ENCODE measurements at regions not wholly inside any gene's neighbourhood (a gene's known extent, or its start where the extent isn't known, plus 50 kb on each side); places are given as distances from the start of the nearest gene placed in this dataset.

DNA sequence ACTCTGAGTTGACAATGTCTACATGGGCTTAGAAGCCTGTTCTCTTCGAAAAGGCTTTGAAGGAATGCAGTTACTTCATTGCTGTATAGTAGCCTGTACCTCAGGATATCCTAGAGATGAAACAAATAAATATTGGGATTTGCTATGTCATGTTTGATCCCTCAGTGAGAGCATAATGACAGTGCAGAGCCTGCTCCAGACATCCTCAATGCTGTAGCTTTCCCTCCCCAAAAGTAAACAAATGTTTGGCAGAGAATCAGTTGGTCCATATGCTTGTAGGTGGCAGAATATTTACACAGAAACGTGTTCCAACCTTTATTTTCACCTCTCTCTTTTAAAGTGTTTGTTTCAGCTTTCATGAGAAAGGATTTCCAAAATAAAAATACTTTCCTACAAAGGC lies 515.3 kb upstream of the SGCG start:
- TF ChIP-seq MYC (IDR thresholded peaks at IDR 0.05; ENCODE audit: low read depth, low read length), result no peak
- TF ChIP-seq, protein P1, sequence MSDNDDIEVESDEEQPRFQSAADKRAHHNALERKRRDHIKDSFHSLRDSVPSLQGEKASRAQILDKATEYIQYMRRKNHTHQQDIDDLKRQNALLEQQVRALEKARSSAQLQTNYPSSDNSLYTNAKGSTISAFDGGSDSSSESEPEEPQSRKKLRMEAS (IDR thresholded peaks at IDR 0.05; ENCODE audit: low read depth, low read length), result no peak
- no peak for TF ChIP-seq POLR2A (IDR thresholded peaks at IDR 0.05; ENCODE audit: extremely low read depth, insufficient read length)
- TF ChIP-seq, protein P2, sequence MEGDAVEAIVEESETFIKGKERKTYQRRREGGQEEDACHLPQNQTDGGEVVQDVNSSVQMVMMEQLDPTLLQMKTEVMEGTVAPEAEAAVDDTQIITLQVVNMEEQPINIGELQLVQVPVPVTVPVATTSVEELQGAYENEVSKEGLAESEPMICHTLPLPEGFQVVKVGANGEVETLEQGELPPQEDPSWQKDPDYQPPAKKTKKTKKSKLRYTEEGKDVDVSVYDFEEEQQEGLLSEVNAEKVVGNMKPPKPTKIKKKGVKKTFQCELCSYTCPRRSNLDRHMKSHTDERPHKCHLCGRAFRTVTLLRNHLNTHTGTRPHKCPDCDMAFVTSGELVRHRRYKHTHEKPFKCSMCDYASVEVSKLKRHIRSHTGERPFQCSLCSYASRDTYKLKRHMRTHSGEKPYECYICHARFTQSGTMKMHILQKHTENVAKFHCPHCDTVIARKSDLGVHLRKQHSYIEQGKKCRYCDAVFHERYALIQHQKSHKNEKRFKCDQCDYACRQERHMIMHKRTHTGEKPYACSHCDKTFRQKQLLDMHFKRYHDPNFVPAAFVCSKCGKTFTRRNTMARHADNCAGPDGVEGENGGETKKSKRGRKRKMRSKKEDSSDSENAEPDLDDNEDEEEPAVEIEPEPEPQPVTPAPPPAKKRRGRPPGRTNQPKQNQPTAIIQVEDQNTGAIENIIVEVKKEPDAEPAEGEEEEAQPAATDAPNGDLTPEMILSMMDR (IDR thresholded peaks at IDR 0.05; ENCODE audit: low read depth, low read length), result no peak
- no peak overlapping the region for H3K4me3 ChIP-seq (ENCODE audit: low read depth, low read length)
- DNase-seq (ENCODE audit: low read depth), result no peak

DNA sequence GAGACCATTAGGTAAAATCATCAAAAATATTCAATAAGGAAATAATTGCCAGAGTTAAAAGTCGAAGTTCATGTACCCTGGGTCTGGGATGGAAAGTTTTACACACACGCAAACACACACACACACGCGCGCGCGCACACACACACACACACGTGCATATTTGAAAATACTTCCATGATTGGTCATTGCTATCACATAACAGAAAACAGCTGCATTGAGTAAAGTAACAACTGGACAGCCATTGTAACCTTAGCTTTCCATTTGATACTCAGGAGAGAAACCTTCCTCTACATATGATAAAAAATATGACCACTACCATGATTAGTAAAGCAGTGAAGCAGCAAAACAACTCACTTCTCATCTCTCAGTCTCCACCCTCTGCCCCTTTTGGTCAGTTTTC lies 490.0 kb upstream of the SGCG start:
- H3K4me3 ChIP-seq (ENCODE audit: low read depth, low read length), result no peak overlapping the region
- DNase-seq (ENCODE audit: low read depth), result no peak
- TF ChIP-seq MYC (IDR thresholded peaks at IDR 0.05; ENCODE audit: low read depth, low read length) (no peak), POLR2A (IDR thresholded peaks at IDR 0.05; ENCODE audit: extremely low read depth, insufficient read length) (no peak)
- TF ChIP-seq, protein P2 (IDR thresholded peaks at IDR 0.05; ENCODE audit: low read depth, low read length), result no peak
- TF ChIP-seq, protein P1 (IDR thresholded peaks at IDR 0.05; ENCODE audit: low read depth, low read length), result no peak

DNA sequence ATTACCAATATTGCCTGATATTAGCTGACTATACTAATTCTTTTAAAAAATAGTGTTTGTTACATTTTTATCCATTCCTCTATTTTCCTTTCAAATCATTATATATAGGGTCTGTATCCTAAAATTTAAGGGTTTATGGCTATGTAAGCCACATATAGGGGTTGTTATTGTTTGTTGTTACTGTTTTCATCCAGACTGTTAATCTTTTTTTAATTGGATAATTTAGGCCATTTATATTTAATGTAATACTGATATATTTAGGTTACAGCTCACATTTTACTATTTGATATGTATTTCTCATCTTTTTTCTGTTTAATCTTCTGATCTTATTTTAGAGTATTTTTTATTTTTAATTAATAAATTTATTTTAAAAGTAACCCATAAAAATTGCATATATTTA lies 487.1 kb upstream of the SGCG start:
- no peak for TF ChIP-seq MYC (IDR thresholded peaks at IDR 0.05; ENCODE audit: low read depth, low read length)
- TF ChIP-seq POLR2A (IDR thresholded peaks at IDR 0.05; ENCODE audit: extremely low read depth, insufficient read length), result no peak
- TF ChIP-seq, protein P2 (IDR thresholded peaks at IDR 0.05; ENCODE audit: low read depth, low read length), result no peak
- TF ChIP-seq, protein P1 (IDR thresholded peaks at IDR 0.05; ENCODE audit: low read depth, low read length), result no peak
- DNase-seq (ENCODE audit: low read depth), result no peak
- H3K4me3 ChIP-seq (ENCODE audit: low read depth, low read length), result no peak overlapping the region

DNA sequence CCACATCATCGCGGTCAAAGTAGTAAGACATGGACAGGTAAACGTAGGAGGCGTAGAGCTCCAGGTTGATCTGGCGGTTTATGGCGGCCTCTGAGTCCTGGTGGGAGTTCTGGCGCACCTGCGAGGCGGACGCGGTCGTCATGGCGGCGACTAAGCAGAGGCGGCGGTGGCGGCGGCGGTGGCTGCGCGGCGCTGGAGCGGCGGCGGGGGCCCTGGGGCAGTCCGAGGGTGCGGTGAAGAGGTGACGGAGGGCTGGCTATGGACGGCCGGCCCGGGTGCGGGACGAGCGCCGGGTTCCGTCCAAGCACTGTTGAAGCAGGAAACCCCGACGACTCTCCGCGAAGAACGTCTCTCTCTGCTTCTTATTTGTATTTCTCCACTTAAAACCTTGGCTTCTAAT lies 484.3 kb upstream of the SGCG start:
- no peak overlapping the region for H3K4me3 ChIP-seq (ENCODE audit: low read depth, low read length)
- DNase-seq (ENCODE audit: low read depth), result no peak
- TF ChIP-seq, protein P1 (IDR thresholded peaks at IDR 0.05; ENCODE audit: low read depth, low read length), result no peak
- TF ChIP-seq, protein P2 (IDR thresholded peaks at IDR 0.05; ENCODE audit: low read depth, low read length), result no peak
- TF ChIP-seq MYC (IDR thresholded peaks at IDR 0.05; ENCODE audit: low read depth, low read length) (no peak), POLR2A (IDR thresholded peaks at IDR 0.05; ENCODE audit: extremely low read depth, insufficient read length) (no peak)

DNA sequence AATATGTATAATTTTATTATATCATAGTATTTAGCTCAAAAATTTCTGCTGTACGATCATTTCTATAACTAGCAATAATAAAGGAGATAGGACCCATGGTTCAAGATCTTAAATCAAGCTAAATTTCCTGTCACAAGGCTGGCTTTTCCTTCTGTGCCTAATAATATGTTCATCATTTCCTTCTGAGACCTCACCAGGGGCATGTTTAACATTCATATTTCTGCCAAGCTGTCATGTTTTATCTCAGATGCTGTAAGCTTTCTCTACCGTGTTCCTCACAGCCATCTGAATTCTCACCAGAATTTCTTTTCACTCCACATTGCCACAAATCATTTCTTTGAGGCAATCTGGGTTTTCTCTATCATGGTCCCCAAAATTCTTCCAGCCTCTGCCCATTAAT lies 482.3 kb upstream of the SGCG start:
- no peak overlapping the region for H3K4me3 ChIP-seq (ENCODE audit: low read depth, low read length)
- no peak for DNase-seq (ENCODE audit: low read depth)
- TF ChIP-seq, protein P1 (IDR thresholded peaks at IDR 0.05; ENCODE audit: low read depth, low read length), result no peak
- TF ChIP-seq MYC (IDR thresholded peaks at IDR 0.05; ENCODE audit: low read depth, low read length), result no peak
- no peak for TF ChIP-seq POLR2A (IDR thresholded peaks at IDR 0.05; ENCODE audit: extremely low read depth, insufficient read length)
- TF ChIP-seq, protein P2 (IDR thresholded peaks at IDR 0.05; ENCODE audit: low read depth, low read length), result no peak
